Natural killer cell treated with Interleukin-12 subunit alpha and Interleukin-12 subunit beta and Interleukin-15 and Interleukin-18, amount 100 ng/mL, for 72 hours (primary cell): ENCODE measurements at regions not wholly inside any gene's neighbourhood (a gene's known extent, or its start where the extent isn't known, plus 50 kb on each side); places are given as distances from the start of the nearest gene placed in this dataset.

Experiments used
- ATAC-seq, 2 donors: fragments of 150-1000 bp; cut with Tn5 transposase in 1 of 2; sonication (Bioruptor Pico), chemical (Tn5 transposase) in 1 of 2; 2 replicates each; pipeline ENCODE4 v1.10.0; 2021
- DNase-seq: peaks from one replicate; pipeline ENCODE4 v3.0.0; 2022; ENCODE audit warnings: low spot score
- H3K27ac Mint-ChIP-seq, 2 donors: 1 replicate in 1 of 2; 2 replicates in 1 of 2; pipeline ENCODE4 v1.8.0; 2022; ENCODE audit warnings: mixed read lengths in 2 of 2, mild to moderate bottlenecking in 1 of 2, moderate library complexity in 1 of 2
- H3K27me3 Mint-ChIP-seq, 2 donors: 1 replicate in 1 of 2; 2 replicates in 1 of 2; pipeline ENCODE4 v1.8.0; 2022; ENCODE audit warnings: mixed read lengths in 2 of 2
- H3K36me3 Mint-ChIP-seq: one replicate; pipeline ENCODE4 v1.8.0; 2022; ENCODE audit warnings: mixed read lengths
- H3K4me1 Mint-ChIP-seq, 2 donors: 1 replicate in 1 of 2; 2 replicates in 1 of 2; pipeline ENCODE4 v1.8.0; 2022; ENCODE audit warnings: low read depth in 2 of 2, mixed read lengths in 2 of 2, mild to moderate bottlenecking in 1 of 2
- H3K4me3 Mint-ChIP-seq: one replicate; pipeline ENCODE4 v1.8.0; 2022; ENCODE audit warnings: mixed read lengths
- H3K9me3 Mint-ChIP-seq: 2 replicates; pipeline ENCODE4 v1.8.0; 2022; ENCODE audit warnings: mixed read lengths

- H3K27me3 Mint-ChIP-seq: no peaks in the 10 kb centered on the region
- no peaks in the 10 kb centered on the region for H3K36me3 Mint-ChIP-seq
- ATAC-seq (no peak), DNase-seq (no peak)
- H3K4me1 Mint-ChIP-seq: no peaks in the 10 kb centered on the region
- H3K4me3 Mint-ChIP-seq: no peak overlapping the region
- no peak overlapping the region for H3K27ac Mint-ChIP-seq
- peaks cover 12% of the 10 kb centered on the region for H3K9me3 Mint-ChIP-seq
These were observed 91.0 kb upstream of the CDH19 start for GRCh38 chr18:66694852-66695251.

GRCh38 chr18:66687635-66688034, 83.7 kb upstream of the CDH19 start:
- DNase-seq (no peak), ATAC-seq (no peak)
- Mint-ChIP-seq H3K36me3 (no peaks in the 10 kb centered on the region), H3K4me3 (no peak overlapping the region), H3K27ac (no peak overlapping the region), H3K9me3 (peaks cover 2% of the 10 kb centered on the region), H3K4me1 (no peaks in the 10 kb centered on the region), H3K27me3 (no peaks in the 10 kb centered on the region)

DNA sequence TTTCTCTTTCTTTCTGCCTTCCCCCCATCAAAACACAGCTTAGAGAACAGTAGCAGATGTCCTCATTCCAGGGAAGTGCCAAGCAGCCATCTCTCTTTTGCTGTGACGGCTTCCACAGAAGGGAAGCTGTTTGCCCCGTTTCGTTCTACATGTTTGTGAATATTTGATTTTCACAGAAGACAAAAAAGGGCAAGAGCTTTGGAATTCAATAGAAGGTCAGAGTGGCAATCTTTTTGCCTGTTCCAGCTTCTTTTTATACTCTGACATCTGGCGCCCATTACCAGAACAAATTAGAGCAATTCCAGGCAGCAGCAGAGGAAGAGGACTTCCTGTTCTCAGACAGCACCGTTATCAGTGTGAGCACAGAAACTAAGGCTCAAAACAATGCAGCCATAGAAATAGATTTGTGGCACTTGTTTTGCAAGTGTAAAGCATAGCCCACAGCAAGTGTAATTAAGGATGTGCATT, 79.0 kb upstream of the CDH19 start:
- Mint-ChIP-seq H3K4me3 (no peak overlapping the region), H3K27me3 (no peaks in the 10 kb centered on the region), H3K27ac (no peak overlapping the region), H3K36me3 (peaks cover 6% of the 10 kb centered on the region), H3K4me1 (no peaks in the 10 kb centered on the region), H3K9me3 (peaks cover 7% of the 10 kb centered on the region)
- DNase-seq (no peak), ATAC-seq (no peak)

GRCh38 chr18:66676699-66677098, 72.8 kb upstream of the CDH19 start:
- H3K4me3 Mint-ChIP-seq: no peak overlapping the region
- no peaks in the 10 kb centered on the region for H3K4me1 Mint-ChIP-seq
- peaks cover 15% of the 10 kb centered on the region for H3K9me3 Mint-ChIP-seq
- H3K27me3 Mint-ChIP-seq: no peaks in the 10 kb centered on the region
- no peak overlapping the region for H3K27ac Mint-ChIP-seq
- H3K36me3 Mint-ChIP-seq: peaks cover 6% of the 10 kb centered on the region
- DNase-seq: no peak
- no peak for ATAC-seq

DNA sequence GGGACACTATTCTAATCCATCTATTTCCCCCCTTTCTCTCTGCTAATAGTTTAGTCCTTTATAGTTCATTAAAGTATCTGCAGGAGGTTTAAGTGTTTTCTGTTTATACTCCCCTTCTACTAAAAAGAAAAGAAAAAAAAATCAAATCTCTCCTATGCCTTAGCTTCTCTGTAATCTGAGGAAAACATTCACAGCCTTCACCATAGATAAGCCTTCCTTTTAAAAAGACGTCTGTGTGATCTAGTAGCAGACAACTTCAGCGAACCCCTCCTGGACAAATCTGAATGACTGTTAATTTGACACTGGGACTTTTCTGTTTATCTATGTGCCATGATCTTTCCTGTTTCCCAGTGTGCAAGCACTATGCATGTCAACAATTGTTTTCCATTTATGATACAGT, 70.4 kb upstream of the CDH19 start:
- H3K9me3 Mint-ChIP-seq: peaks cover 19% of the 10 kb centered on the region
- no peak overlapping the region for H3K27ac Mint-ChIP-seq
- H3K27me3 Mint-ChIP-seq: no peaks in the 10 kb centered on the region
- H3K4me1 Mint-ChIP-seq: no peaks in the 10 kb centered on the region
- H3K36me3 Mint-ChIP-seq: peaks cover 8% of the 10 kb centered on the region
- DNase-seq (no peak), ATAC-seq (no peak)
- H3K4me3 Mint-ChIP-seq: no peak overlapping the region

- Mint-ChIP-seq H3K36me3 (peaks cover 8% of the 10 kb centered on the region), H3K4me1 (no peaks in the 10 kb centered on the region), H3K27me3 (no peaks in the 10 kb centered on the region), H3K9me3 (peaks cover 16% of the 10 kb centered on the region), H3K4me3 (no peak overlapping the region), H3K27ac (no peak overlapping the region)
- ATAC-seq: no peak
- no peak for DNase-seq
These were observed 64.8 kb upstream of the CDH19 start for GRCh38 chr18:66668706-66669105.

DNA sequence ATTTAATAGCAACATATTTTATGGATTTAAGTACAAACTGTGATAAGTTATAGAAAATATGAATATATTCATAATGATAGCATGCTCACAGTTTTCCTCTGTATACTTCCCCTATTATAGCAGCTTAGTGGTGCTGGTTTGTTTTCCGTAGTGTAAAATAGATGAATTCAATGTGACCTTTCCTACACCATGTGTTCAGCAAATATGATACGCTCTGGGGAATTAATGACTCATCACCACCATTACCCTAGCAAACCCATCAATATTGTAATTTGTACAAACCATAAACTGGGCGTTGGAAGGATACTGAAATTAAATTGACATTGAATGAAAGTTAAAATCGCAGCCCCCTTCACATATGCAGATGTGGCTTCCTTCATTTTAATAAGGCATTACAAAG, 58.7 kb upstream of the CDH19 start:
- DNase-seq (no peak), ATAC-seq (no peak)
- H3K4me3 Mint-ChIP-seq: no peak overlapping the region
- no peaks in the 10 kb centered on the region for H3K36me3 Mint-ChIP-seq
- H3K27me3 Mint-ChIP-seq: no peaks in the 10 kb centered on the region
- peaks cover 20% of the 10 kb centered on the region for H3K9me3 Mint-ChIP-seq
- H3K4me1 Mint-ChIP-seq: no peaks in the 10 kb centered on the region
- no peak overlapping the region for H3K27ac Mint-ChIP-seq

DNA sequence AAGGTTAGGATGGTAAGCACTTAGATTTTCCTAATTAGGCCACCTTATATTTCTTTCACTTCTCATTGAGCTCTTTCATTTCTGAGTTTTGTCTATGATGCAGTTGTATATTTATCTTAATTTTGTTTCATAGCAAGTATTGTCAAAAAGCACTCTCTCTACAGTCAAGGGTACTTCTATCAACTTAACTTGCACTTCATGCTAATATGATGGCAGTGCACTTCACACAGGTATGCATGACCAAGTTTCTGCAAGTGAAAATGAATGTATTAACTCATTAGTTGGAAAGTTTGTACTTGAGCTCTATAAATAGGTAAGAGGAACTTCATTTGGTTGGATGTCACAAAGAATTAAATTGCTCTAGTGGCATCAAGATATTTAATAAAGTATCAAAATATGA, 51.5 kb upstream of the CDH19 start:
- H3K4me3 Mint-ChIP-seq: no peak overlapping the region
- H3K27me3 Mint-ChIP-seq: no peaks in the 10 kb centered on the region
- no peak overlapping the region for H3K27ac Mint-ChIP-seq
- no peak for ATAC-seq
- no peaks in the 10 kb centered on the region for H3K4me1 Mint-ChIP-seq
- peaks cover 9% of the 10 kb centered on the region for H3K9me3 Mint-ChIP-seq
- no peak for DNase-seq
- H3K36me3 Mint-ChIP-seq: peaks cover 6% of the 10 kb centered on the region
